H9 (cell line): ENCODE measurements at regions not wholly inside any gene's neighbourhood (a gene's known extent, or its start where the extent isn't known, plus 50 kb on each side); places are given as distances from the start of the nearest gene placed in this dataset.

Experiments used
- DNase-seq: peaks from one replicate; pipeline ENCODE4 v3.0.0-alpha.2; 2017
- H2AFZ ChIP-seq: one replicate; pipeline ENCODE4 v1.6.1; 2013; ENCODE audit warnings: mild to moderate bottlenecking, low read length, control low read depth, moderate library complexity
- H2AK5ac ChIP-seq: 2 replicates; pipeline ENCODE4 v1.6.1; 2013; ENCODE audit warnings: low read length, control low read depth, mixed read lengths; ENCODE audit not compliant: insufficient read length
- H2BK120ac ChIP-seq: one replicate; pipeline ENCODE4 v1.6.1; 2013; ENCODE audit warnings: low read depth, mild to moderate bottlenecking, low read length, control low read depth, inconsistent platforms; ENCODE audit not compliant: poor library complexity, severe bottlenecking
- H2BK12ac ChIP-seq: 2 replicates; pipeline ENCODE4 v1.6.1; 2013; ENCODE audit warnings: low read length, control low read depth, mixed read lengths, low read depth; ENCODE audit not compliant: insufficient read length
- H2BK15ac ChIP-seq: 2 replicates; pipeline ENCODE4 v1.6.1; 2013; ENCODE audit warnings: low read depth, low read length, control low read depth
- H2BK20ac ChIP-seq: one replicate; pipeline ENCODE4 v1.6.1; 2013; ENCODE audit warnings: low read depth, mild to moderate bottlenecking, low read length, control low read depth, inconsistent platforms; ENCODE audit not compliant: poor library complexity, severe bottlenecking
- H2BK5ac ChIP-seq: 2 replicates; pipeline ENCODE4 v1.6.1; 2013; ENCODE audit warnings: low read length, control low read depth, mixed read lengths; ENCODE audit not compliant: insufficient read length
- H3K14ac ChIP-seq: 2 replicates; pipeline ENCODE4 v1.6.1; 2013; ENCODE audit warnings: low read length, control low read depth; ENCODE audit not compliant: insufficient read depth
- H3K18ac ChIP-seq: 2 replicates; pipeline ENCODE4 v1.6.1; 2013; ENCODE audit warnings: low read depth, mild to moderate bottlenecking, mixed read lengths, low read length, control low read depth; ENCODE audit not compliant: insufficient read length
- H3K23ac ChIP-seq: 2 replicates; pipeline ENCODE4 v1.6.1; 2013; ENCODE audit warnings: low read length, control low read depth, mixed read lengths, low read depth; ENCODE audit not compliant: insufficient read length
- H3K23me2 ChIP-seq: 2 replicates; pipeline ENCODE4 v1.6.1; 2013; ENCODE audit warnings: low read depth, mild to moderate bottlenecking, mixed read lengths, low read length, control low read depth; ENCODE audit not compliant: insufficient read length, poor library complexity, severe bottlenecking
- H3K27ac ChIP-seq: 2 replicates; pipeline ENCODE4 v1.5.1; 2013; ENCODE audit warnings: low read length, control low read depth, mixed read lengths, low read depth; ENCODE audit not compliant: insufficient read length
- H3K27me3 ChIP-seq: 2 replicates; pipeline ENCODE4 v1.6.1; 2013; ENCODE audit warnings: low read length, control low read depth, inconsistent platforms; ENCODE audit not compliant: insufficient read depth
- H3K4ac ChIP-seq: 2 replicates; pipeline ENCODE4 v1.6.1; 2013; ENCODE audit warnings: low read depth, mild to moderate bottlenecking, control low read depth, inconsistent platforms, low read length, moderate library complexity
- H3K4me1 ChIP-seq: 2 replicates; pipeline ENCODE4 v1.6.1; 2013; ENCODE audit warnings: low read length, control low read depth, inconsistent platforms; ENCODE audit not compliant: insufficient read depth
- H3K4me2 ChIP-seq: 2 replicates; pipeline ENCODE4 v1.6.1; 2013; ENCODE audit warnings: low read length, control low read depth, mixed read lengths; ENCODE audit not compliant: insufficient read length, insufficient read depth
- H3K56ac ChIP-seq: 2 replicates; pipeline ENCODE4 v1.6.1; 2013; ENCODE audit warnings: low read depth, mild to moderate bottlenecking, mixed read lengths, low read length, control low read depth; ENCODE audit not compliant: insufficient read length
- H3K79me1 ChIP-seq: 2 replicates; pipeline ENCODE4 v1.6.1; 2013; ENCODE audit warnings: low read depth, mild to moderate bottlenecking, moderate library complexity, low read length, control low read depth, inconsistent platforms; ENCODE audit not compliant: insufficient read depth, poor library complexity, severe bottlenecking
- H3K79me2 ChIP-seq: 2 replicates; pipeline ENCODE4 v1.6.1; 2013; ENCODE audit warnings: low read length, control low read depth, inconsistent platforms; ENCODE audit not compliant: insufficient read depth
- H3K9ac ChIP-seq: 2 replicates; pipeline ENCODE4 v1.6.1; 2013; ENCODE audit warnings: low read length, control low read depth, mixed read lengths; ENCODE audit not compliant: insufficient read length; ENCODE audit errors: extremely low read depth
- H3K9me3 ChIP-seq: one replicate; pipeline ENCODE4 v1.6.1; 2013; ENCODE audit warnings: low read depth, low read length, inconsistent platforms; ENCODE audit not compliant: control insufficient read depth
- H3T11ph ChIP-seq: one replicate; pipeline ENCODE4 v1.6.1; 2013; ENCODE audit warnings: mild to moderate bottlenecking, low read length, control low read depth, inconsistent platforms
- H4K20me1 ChIP-seq: one replicate; pipeline ENCODE4 v1.6.1; 2013; ENCODE audit not compliant: control insufficient read depth, insufficient read length, insufficient read depth
- H4K5ac ChIP-seq: 2 replicates; pipeline ENCODE4 v1.6.1; 2013; ENCODE audit warnings: low read depth, mild to moderate bottlenecking, mixed read lengths, low read length, control low read depth; ENCODE audit not compliant: insufficient read length
- H4K8ac ChIP-seq: replicated peaks from 2 replicates; pipeline ENCODE4 v1.6.1; 2013; ENCODE audit warnings: low read length, control low read depth, mixed read lengths, low read depth; ENCODE audit not compliant: insufficient read length
- H4K91ac ChIP-seq: 2 replicates; pipeline ENCODE4 v1.6.1; 2013; ENCODE audit warnings: low read depth, mild to moderate bottlenecking, moderate library complexity, mixed read lengths, low read length, control low read depth; ENCODE audit not compliant: insufficient read length
- H3K27ac Mint-ChIP-seq, 3 experiments: 2 replicates in 2 of 3; 3 replicates in 1 of 3; pipeline ENCODE4 v1.8.0; 2020 to 2021; ENCODE audit warnings: mixed read lengths in 3 of 3, mild to moderate bottlenecking in 1 of 3, moderate library complexity in 1 of 3
- H3K27me3 Mint-ChIP-seq: 2 replicates; pipeline ENCODE4 v1.8.0; 2021; ENCODE audit warnings: low read depth, mild to moderate bottlenecking, moderate library complexity, mixed read lengths
- H3K36me3 Mint-ChIP-seq, 3 experiments: 2 replicates in 2 of 3; 3 replicates in 1 of 3; pipeline ENCODE4 v1.8.0; 2020 to 2021; ENCODE audit warnings: low read depth in 3 of 3, mixed read lengths in 3 of 3; ENCODE audit not compliant: insufficient read depth in 1 of 3
- H3K4me1 Mint-ChIP-seq, 2 experiments: 2 replicates each; pipeline ENCODE4 v1.8.0; 2020; ENCODE audit warnings: mixed read lengths in 2 of 2
- H3K4me3 Mint-ChIP-seq, 2 experiments: 2 replicates in 1 of 2; 3 replicates in 1 of 2; pipeline ENCODE4 v1.8.0; 2020 to 2021; ENCODE audit warnings: mild to moderate bottlenecking in 2 of 2, mixed read lengths in 2 of 2, moderate library complexity in 1 of 2
- H3K9me3 Mint-ChIP-seq, 2 experiments: 2 replicates in 1 of 2; 3 replicates in 1 of 2; pipeline ENCODE4 v1.8.0; 2020; ENCODE audit warnings: mild to moderate bottlenecking in 2 of 2, mixed read lengths in 2 of 2, moderate library complexity in 1 of 2
- CTCF ChIP-seq: fragments of 200-600 bp; sonication (generic); conservative IDR thresholded peaks from 3 replicates; pipeline ENCODE4 v1.8.0; 2021; ENCODE audit warnings: antibody characterized with exemption, mild to moderate bottlenecking
- whole genome bisulfite sequencing: extraction: QIAGEN DNeasy Blood & Tissue Kit; methylation state at CpG from one replicate; pipeline ENCODE4 v1.1.7; 2013; ENCODE audit warnings: missing lambda C conversion rate, low lambda C conversion rate, mixed read lengths; ENCODE audit not compliant: insufficient read length; ENCODE audit errors: extremely low coverage; 5-methylcytosine and 5-hydroxymethylcytosine counted together

GRCh38 chr1:194069831-194070218, 883.4 kb upstream of the B3GALT2 start:
- no peak overlapping the region for H2BK120ac ChIP-seq
- H4K5ac ChIP-seq = no peak overlapping the region
- no peaks in the 10 kb centered on the region for H4K20me1 ChIP-seq
- H3K56ac ChIP-seq = no peak overlapping the region
- H3K23ac ChIP-seq = no peak overlapping the region
- no peak overlapping the region for H4K91ac ChIP-seq
- H3K27me3 ChIP-seq = no peaks in the 10 kb centered on the region
- H3K9me3 ChIP-seq = no peaks in the 10 kb centered on the region
- no peak overlapping the region for H2AFZ ChIP-seq
- no peak overlapping the region for H2BK15ac ChIP-seq
- H3K4me1 ChIP-seq = no peaks in the 10 kb centered on the region
- no peak overlapping the region for H3T11ph ChIP-seq
- H2BK5ac ChIP-seq = no peak overlapping the region
- no peak for DNase-seq
- H3K9me3 Mint-ChIP-seq = no peaks in the 10 kb centered on the region
- no peak overlapping the region for H3K4me2 ChIP-seq
- no peaks in the 10 kb centered on the region for H3K27me3 Mint-ChIP-seq
- H3K27ac Mint-ChIP-seq = no peak overlapping the region
- no peaks in the 10 kb centered on the region for H3K36me3 Mint-ChIP-seq
- H2AK5ac ChIP-seq = no peak overlapping the region
- H3K18ac ChIP-seq = no peak overlapping the region
- no peaks in the 10 kb centered on the region for H3K4me1 Mint-ChIP-seq
- H4K8ac ChIP-seq = no peak overlapping the region
- H3K79me1 ChIP-seq = no peaks in the 10 kb centered on the region
- H2BK12ac ChIP-seq = no peak overlapping the region
- H3K4ac ChIP-seq = no peak overlapping the region
- no peak overlapping the region for H2BK20ac ChIP-seq
- H3K23me2 ChIP-seq = no peaks in the 10 kb centered on the region
- WGBS = no CpG with 5 or more reads among the region's 1 CpG
- H3K27ac ChIP-seq = no peak overlapping the region
- H3K79me2 ChIP-seq = no peaks in the 10 kb centered on the region
- H3K9ac ChIP-seq = no peak overlapping the region
- H3K14ac ChIP-seq = no peak overlapping the region
- no peak overlapping the region for H3K4me3 Mint-ChIP-seq
- no peak for TF ChIP-seq CTCF
